C4-2B (cell line): ENCODE measurements at regions not wholly inside any gene's neighbourhood (a gene's known extent, or its start where the extent isn't known, plus 50 kb on each side); places are given as distances from the start of the nearest gene placed in this dataset.
A peak's percentile ranks its signal among the peaks of the same experiment; 100 is the strongest.

ENCODE experiments used
- H3K27ac ChIP-seq: fragments of 450-650 bp; 2 replicates; pipeline ENCODE4 v1.5.1; 2017
- CTCF ChIP-seq: fragments of 450-650 bp; conservative IDR thresholded peaks from 2 replicates; pipeline ENCODE4 v1.5.1; 2017; ENCODE audit warnings: mild to moderate bottlenecking
- ZFX ChIP-seq: fragments of 450-650 bp; IDR thresholded peaks from 2 replicates; pipeline ENCODE4 v1.6.1; 2017

GRCh38 chr2:103276869-103277268 is 515.0 kb downstream of the TMEM182 start:
- no peak overlapping the region for H3K27ac ChIP-seq
- TF ChIP-seq ZFX = no peak

- H3K27ac ChIP-seq = no peak overlapping the region
- TF ChIP-seq ZFX = no peak
- TF ChIP-seq CTCF = peak; percentile 9
These were observed 522.9 kb downstream of the TMEM182 start for GRCh38 chr2:103284750-103285149.

- H3K27ac ChIP-seq = no peak overlapping the region
- TF ChIP-seq CTCF (no peak), ZFX (no peak)
These were observed 523.5 kb downstream of the TMEM182 start for GRCh38 chr2:103285354-103285753.

GRCh38 chr2:103287746-103288145 is 525.9 kb downstream of the TMEM182 start:
- TF ChIP-seq ZFX = no peak
- TF ChIP-seq CTCF = no peak
- no peak overlapping the region for H3K27ac ChIP-seq

GRCh38 chr2:103288696-103289095 is 526.9 kb downstream of the TMEM182 start:
- no peak overlapping the region for H3K27ac ChIP-seq
- TF ChIP-seq ZFX = no peak
- TF ChIP-seq CTCF = no peak

GRCh38 chr2:103289105-103289725 is 527.4 kb downstream of the TMEM182 start:
- TF ChIP-seq ZFX (no peak), CTCF (peak; percentile 40)
- no peak overlapping the region for H3K27ac ChIP-seq

GRCh38 chr2:103292573-103292972 is 530.7 kb downstream of the TMEM182 start:
- H3K27ac ChIP-seq = no peak overlapping the region
- TF ChIP-seq ZFX = no peak
- peak; percentile 17; the same call in 1 of the 2 replicates for TF ChIP-seq CTCF

GRCh38 chr2:103293067-103293741 is 531.4 kb downstream of the TMEM182 start:
- no peak overlapping the region for H3K27ac ChIP-seq
- TF ChIP-seq ZFX (no peak), CTCF (no peak)
